ENCODE measurements at regions not wholly inside any gene's neighbourhood (a gene's known extent, or its start where the extent isn't known, plus 50 kb on each side); places are given as distances from the start of the nearest gene placed in this dataset.

GRCh38 chr2:71839826-71840225 is 307.8 kb downstream of the CYP26B1 start:
- TF ChIP-seq POLR2A (IDR thresholded peaks at IDR 0.05) (no peak), CTCF (IDR thresholded peaks at IDR 0.05) (no peak)
